ENCODE measurements at regions not wholly inside any gene's neighbourhood (a gene's known extent, or its start where the extent isn't known, plus 50 kb on each side); places are given as distances from the start of the nearest gene placed in this dataset.

- Histone ChIP-seq H3K4me1 (no peaks in the 10 kb centered on the region), H3K27ac (no peak overlapping the region), H3K4me3 (no peak overlapping the region), H3K9me3 (peaks cover 3% of the 10 kb centered on the region), H3K27me3 (ENCODE audit: low read depth) (no peaks in the 10 kb centered on the region), H3K36me3 (no peaks in the 10 kb centered on the region)
- ATAC-seq (no peak), DNase-seq (no peak)
- TF ChIP-seq, protein P1, sequence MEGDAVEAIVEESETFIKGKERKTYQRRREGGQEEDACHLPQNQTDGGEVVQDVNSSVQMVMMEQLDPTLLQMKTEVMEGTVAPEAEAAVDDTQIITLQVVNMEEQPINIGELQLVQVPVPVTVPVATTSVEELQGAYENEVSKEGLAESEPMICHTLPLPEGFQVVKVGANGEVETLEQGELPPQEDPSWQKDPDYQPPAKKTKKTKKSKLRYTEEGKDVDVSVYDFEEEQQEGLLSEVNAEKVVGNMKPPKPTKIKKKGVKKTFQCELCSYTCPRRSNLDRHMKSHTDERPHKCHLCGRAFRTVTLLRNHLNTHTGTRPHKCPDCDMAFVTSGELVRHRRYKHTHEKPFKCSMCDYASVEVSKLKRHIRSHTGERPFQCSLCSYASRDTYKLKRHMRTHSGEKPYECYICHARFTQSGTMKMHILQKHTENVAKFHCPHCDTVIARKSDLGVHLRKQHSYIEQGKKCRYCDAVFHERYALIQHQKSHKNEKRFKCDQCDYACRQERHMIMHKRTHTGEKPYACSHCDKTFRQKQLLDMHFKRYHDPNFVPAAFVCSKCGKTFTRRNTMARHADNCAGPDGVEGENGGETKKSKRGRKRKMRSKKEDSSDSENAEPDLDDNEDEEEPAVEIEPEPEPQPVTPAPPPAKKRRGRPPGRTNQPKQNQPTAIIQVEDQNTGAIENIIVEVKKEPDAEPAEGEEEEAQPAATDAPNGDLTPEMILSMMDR (IDR thresholded peaks at IDR 0.05), result no peak
- intact Hi-C loops (cut with DNase I), result no loop called here
These were observed 604.3 kb upstream of the POU3F3 start for GRCh38 chr2:104249629-104250028.

GRCh38 chr2:104250635-104251034 lies 603.3 kb upstream of the POU3F3 start:
- Histone ChIP-seq H3K36me3 (no peaks in the 10 kb centered on the region), H3K9me3 (no peaks in the 10 kb centered on the region), H3K27ac (no peak overlapping the region), H3K4me3 (no peak overlapping the region), H3K4me1 (no peaks in the 10 kb centered on the region), H3K27me3 (ENCODE audit: low read depth) (no peaks in the 10 kb centered on the region)
- TF ChIP-seq, protein P1 (IDR thresholded peaks at IDR 0.05), result no peak
- no peak for ATAC-seq
- DNase-seq, result no peak
- intact Hi-C loops (cut with DNase I), result no loop called here

GRCh38 chr2:104254017-104254416 lies 599.9 kb upstream of the POU3F3 start:
- DNase-seq, result no peak
- intact Hi-C loops (cut with DNase I), result no loop called here
- Histone ChIP-seq H3K9me3 (peaks cover 9% of the 10 kb centered on the region), H3K4me1 (no peaks in the 10 kb centered on the region), H3K4me3 (no peak overlapping the region), H3K36me3 (no peaks in the 10 kb centered on the region), H3K27me3 (ENCODE audit: low read depth) (no peaks in the 10 kb centered on the region), H3K27ac (no peak overlapping the region)
- TF ChIP-seq, protein P1 (IDR thresholded peaks at IDR 0.05), result no peak
- no peak for ATAC-seq

GRCh38 chr2:104262714-104263113 lies 591.2 kb upstream of the POU3F3 start:
- Histone ChIP-seq H3K27me3 (ENCODE audit: low read depth) (no peaks in the 10 kb centered on the region), H3K36me3 (no peaks in the 10 kb centered on the region), H3K4me3 (no peak overlapping the region), H3K4me1 (no peaks in the 10 kb centered on the region), H3K27ac (no peak overlapping the region), H3K9me3 (peaks cover 30% of the 10 kb centered on the region)
- DNase-seq, result no peak
- no peak for ATAC-seq
- intact Hi-C loops (cut with DNase I), result no loop called here
- TF ChIP-seq, protein P1 (IDR thresholded peaks at IDR 0.05), result no peak

DNA sequence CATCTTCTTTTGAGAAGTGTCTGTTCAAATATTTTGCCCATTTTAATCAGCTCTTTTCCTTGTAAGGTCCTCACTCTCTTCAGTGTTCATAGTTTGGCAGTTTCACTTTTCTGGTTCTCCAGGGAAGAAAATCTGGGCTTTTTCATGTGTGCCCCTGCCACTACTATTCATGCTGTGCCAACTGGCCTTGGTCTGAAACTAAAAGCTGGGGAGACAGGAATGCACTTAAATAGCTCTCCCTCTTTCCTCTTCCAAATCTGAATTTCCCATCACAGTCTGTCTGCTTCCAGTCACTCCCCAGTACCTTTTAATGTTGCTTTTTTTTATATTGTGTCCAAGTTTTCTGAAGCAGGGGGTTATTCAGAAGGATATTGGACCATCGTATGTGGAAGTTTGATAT lies 574.3 kb upstream of the POU3F3 start:
- TF ChIP-seq, protein P1 (IDR thresholded peaks at IDR 0.05), result no peak
- ATAC-seq (no peak), DNase-seq (no peak)
- intact Hi-C loops (cut with DNase I), result no loop called here
- no peaks in the 10 kb centered on the region for H3K27me3 ChIP-seq (ENCODE audit: low read depth)
- H3K27ac ChIP-seq, result no peak overlapping the region
- H3K4me3 ChIP-seq, result no peak overlapping the region
- H3K9me3 ChIP-seq, result no peaks in the 10 kb centered on the region
- H3K4me1 ChIP-seq, result no peaks in the 10 kb centered on the region
- H3K36me3 ChIP-seq, result no peaks in the 10 kb centered on the region

DNA sequence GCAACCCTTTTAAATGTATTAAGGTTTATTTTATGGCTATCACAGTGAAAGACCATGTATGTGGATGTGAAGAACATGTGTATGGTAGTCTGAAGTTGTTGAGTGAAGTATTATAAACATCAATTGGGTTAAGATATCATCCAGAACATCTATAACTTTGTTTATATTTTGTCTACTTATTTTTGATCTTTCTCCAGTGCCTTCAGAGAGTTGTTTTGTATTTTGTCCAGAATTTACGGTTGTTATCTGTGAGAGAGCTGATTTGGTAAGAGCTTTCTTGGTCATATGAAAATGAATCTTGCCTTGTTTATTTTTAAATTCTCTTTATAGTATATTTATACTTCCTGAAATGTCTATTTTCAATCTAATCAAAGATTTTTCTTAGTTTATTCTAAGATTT lies 573.7 kb upstream of the POU3F3 start:
- TF ChIP-seq, protein P1 (IDR thresholded peaks at IDR 0.05), result no peak
- H3K9me3 ChIP-seq, result no peaks in the 10 kb centered on the region

More for the DNA sequence above, 573.7 kb upstream of the POU3F3 start:
- intact Hi-C loops (cut with DNase I), result no loop called here
- DNase-seq (no peak), ATAC-seq (no peak)
- H3K36me3 ChIP-seq, result no peaks in the 10 kb centered on the region
- no peak overlapping the region for H3K4me3 ChIP-seq
- no peak overlapping the region for H3K27ac ChIP-seq
- H3K27me3 ChIP-seq (ENCODE audit: low read depth), result no peaks in the 10 kb centered on the region
- H3K4me1 ChIP-seq, result no peaks in the 10 kb centered on the region
